Testis (tissue), 2 donors: ENCODE measurements at regions not wholly inside any gene's neighbourhood (a gene's known extent, or its start where the extent isn't known, plus 50 kb on each side); places are given as distances from the start of the nearest gene placed in this dataset.

ENCODE experiments used
- DNase-seq: peaks from one replicate; pipeline ENCODE4 v3.0.0-alpha.2; 2019
- H3K27ac ChIP-seq, 2 donors: fragments of 200-600 bp; sonication (generic); one replicate each; pipeline ENCODE4 v1.5.1; 2019
- H3K27me3 ChIP-seq: fragments of 200-600 bp; sonication (generic); one replicate; pipeline ENCODE4 v1.5.1; 2019
- H3K36me3 ChIP-seq: fragments of 200-600 bp; sonication (generic); one replicate; pipeline ENCODE4 v1.5.1; 2017; ENCODE audit warnings: low read depth; ENCODE audit errors: missing control alignments
- H3K4me1 ChIP-seq: fragments of 200-600 bp; sonication (generic); one replicate; pipeline ENCODE4 v1.5.1; 2019
- H3K4me3 ChIP-seq, 2 donors: fragments of 200-600 bp; sonication (generic); one replicate each; pipeline ENCODE4 v1.5.1; 2017 to 2019
- H3K9me3 ChIP-seq: fragments of 200-600 bp; sonication (generic); one replicate; pipeline ENCODE4 v1.5.1; 2017
- CTCF ChIP-seq, 3 experiments: fragments of 450-650 bp in 2 of 3; fragments of 200-600 bp in 1 of 3; sonication (generic) in 1 of 3; IDR thresholded peaks; one replicate each; pipeline ENCODE4 v1.5.1; 2016 to 2019; ENCODE audit warnings: antibody characterized with exemption in 3 of 3, mild to moderate bottlenecking in 2 of 3, moderate library complexity in 1 of 3
- POLR2A ChIP-seq: fragments of 450-650 bp; IDR thresholded peaks from one replicate; pipeline ENCODE4 v1.6.1; 2017; ENCODE audit warnings: antibody characterized with exemption, mild to moderate bottlenecking, moderate library complexity
- WGBS, 2 donors: methylation state at CpG; one replicate each; pipeline ENCODE4 v1.1.5; 2018; 5-methylcytosine and 5-hydroxymethylcytosine counted together
- intact Hi-C: fragments of 100-400 bp; cut with DNase I; formaldehyde crosslinking; loops from one replicate; pipeline ENCODE4 v1.15.1; 2023; ENCODE audit warnings: low total_unique reads

GRCh38 chr22:49473286-49473685, 354.4 kb downstream of the BRD1 start:
- H3K4me3 ChIP-seq, result no peak overlapping the region
- no peak overlapping the region for H3K27ac ChIP-seq
- 57 to 59% methylated on average over 10 to 11 of the region's 11 CpGs for WGBS, 2 donors
- no peak for DNase-seq
- TF ChIP-seq POLR2A (no peak), CTCF (IDR thresholded peaks at IDR 0.05) (no peak)
- no peaks in the 10 kb centered on the region for H3K9me3 ChIP-seq
- no peaks in the 10 kb centered on the region for H3K36me3 ChIP-seq
- no peaks in the 10 kb centered on the region for H3K4me1 ChIP-seq
- intact Hi-C loops, result no loop called here
- H3K27me3 ChIP-seq, result no peaks in the 10 kb centered on the region

DNA sequence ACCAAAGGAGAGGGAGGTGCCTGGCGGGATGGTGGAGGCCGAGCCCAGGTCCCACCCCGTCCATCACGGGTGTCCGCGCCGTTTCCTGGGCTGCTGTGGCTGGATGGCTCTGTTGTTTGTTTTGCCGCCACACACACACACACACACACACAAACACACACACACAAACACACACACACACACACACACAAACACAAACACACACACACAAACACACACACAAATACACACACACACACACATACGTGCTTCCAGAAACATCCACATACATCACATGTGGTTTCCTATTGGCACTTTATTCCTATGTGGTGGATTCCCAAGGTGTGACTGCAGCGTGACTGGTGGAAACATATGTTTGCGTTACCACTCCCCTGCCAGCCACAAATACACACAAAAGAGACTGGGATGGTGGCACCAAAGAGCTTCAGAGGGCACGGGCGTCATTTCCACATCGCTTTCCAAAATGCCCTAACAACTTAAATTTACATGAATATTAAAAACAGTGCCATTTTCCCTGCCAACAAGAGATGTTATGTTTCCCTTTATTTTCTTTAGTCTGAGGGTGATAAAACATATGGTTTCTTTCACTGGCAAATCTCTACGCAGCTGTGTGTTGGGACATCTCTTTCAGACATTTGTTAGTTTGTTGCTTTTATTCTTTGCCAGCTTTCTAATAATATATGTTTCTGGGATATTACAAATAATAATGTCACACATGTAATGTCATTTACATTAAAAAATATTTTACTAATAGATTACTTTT, 356.8 kb downstream of the BRD1 start:
- Histone ChIP-seq H3K36me3 (no peaks in the 10 kb centered on the region), H3K4me3 (no peak overlapping the region), H3K9me3 (no peaks in the 10 kb centered on the region), H3K27ac (no peak overlapping the region), H3K4me1 (no peaks in the 10 kb centered on the region), H3K27me3 (no peaks in the 10 kb centered on the region)
- intact Hi-C loops, result no loop called here
- no peak for DNase-seq
- TF ChIP-seq CTCF (IDR thresholded peaks at IDR 0.05) (no peak), POLR2A (no peak)
- WGBS, 2 donors, result 85 to 90% methylated on average over 15 of the region's 15 CpGs

GRCh38 chr22:49469896-49470740, 357.6 kb downstream of the BRD1 start:
- H3K4me1 ChIP-seq, result no peaks in the 10 kb centered on the region
- TF ChIP-seq CTCF (IDR thresholded peaks at IDR 0.05) (no peak), POLR2A (no peak)
- H3K27me3 ChIP-seq, result no peaks in the 10 kb centered on the region
- no peak for DNase-seq
- no peak overlapping the region for H3K4me3 ChIP-seq
- no peaks in the 10 kb centered on the region for H3K9me3 ChIP-seq
- no peaks in the 10 kb centered on the region for H3K36me3 ChIP-seq
- intact Hi-C loops, result no loop called here
- H3K27ac ChIP-seq, result no peak overlapping the region
- 87 to 88% methylated on average over 27 to 33 of the region's 33 CpGs for WGBS, 2 donors

- H3K27me3 ChIP-seq, result no peaks in the 10 kb centered on the region
- no peaks in the 10 kb centered on the region for H3K36me3 ChIP-seq
- no peak overlapping the region for H3K4me3 ChIP-seq
- no peak overlapping the region for H3K27ac ChIP-seq
- H3K4me1 ChIP-seq, result no peaks in the 10 kb centered on the region
- intact Hi-C loops, result no loop called here
- 48 to 52% methylated on average over 11 of the region's 11 CpGs for WGBS, 2 donors
- DNase-seq, result no peak
- TF ChIP-seq CTCF (IDR thresholded peaks at IDR 0.05), result no peak
- TF ChIP-seq POLR2A, result no peak
- H3K9me3 ChIP-seq, result no peaks in the 10 kb centered on the region
Measured at GRCh38 chr22:49468487-49469198, 359.0 kb downstream of the BRD1 start.
